A673 (cell line): ENCODE measurements at regions not wholly inside any gene's neighbourhood (a gene's known extent, or its start where the extent isn't known, plus 50 kb on each side); places are given as distances from the start of the nearest gene placed in this dataset.

Source experiments
- CTCF ChIP-seq: fragments of 300-800, 200-600 bp; sonication (generic); conservative IDR thresholded peaks from 2 replicates; pipeline ENCODE4 v1.5.1; 2017; ENCODE audit warnings: low read depth, mild to moderate bottlenecking, antibody characterized with exemption, low read length, moderate library complexity, mixed read lengths
- EZH2 ChIP-seq: fragments of 200-600 bp; sonication (generic); IDR thresholded peaks from 2 replicates; pipeline ENCODE4 v1.6.1; 2017; ENCODE audit warnings: borderline replicate concordance, low read depth, mild to moderate bottlenecking, mixed read lengths, antibody characterized with exemption, low read length; ENCODE audit not compliant: poor library complexity, severe bottlenecking

GRCh38 chr5:61731946-61732314 lies 399.9 kb downstream of the ZSWIM6 start:
- TF ChIP-seq CTCF, result no peak
- TF ChIP-seq EZH2, result no peak
